ENCODE measurements at regions not wholly inside any gene's neighbourhood (a gene's known extent, or its start where the extent isn't known, plus 50 kb on each side); places are given as distances from the start of the nearest gene placed in this dataset.

DNA sequence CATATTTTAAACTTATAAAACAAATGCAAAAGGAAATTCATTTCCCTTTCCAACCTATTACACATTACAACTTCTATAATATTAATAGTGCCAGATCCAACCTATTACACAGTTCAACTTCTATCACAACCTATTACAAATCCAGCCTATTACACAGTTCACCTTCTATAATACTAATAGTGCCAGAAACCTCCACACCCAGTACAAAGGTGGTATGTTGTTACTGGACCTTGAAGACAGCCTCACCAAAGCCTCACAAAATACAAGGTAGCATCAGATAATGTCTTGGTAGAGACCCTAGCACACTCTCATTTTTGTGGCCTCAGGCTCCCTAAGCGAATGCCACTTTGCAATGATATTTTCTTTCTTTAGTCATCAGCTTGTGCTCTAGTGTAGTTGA, 68.7 kb upstream of the PELI2 start:
- TF ChIP-seq, protein P1, sequence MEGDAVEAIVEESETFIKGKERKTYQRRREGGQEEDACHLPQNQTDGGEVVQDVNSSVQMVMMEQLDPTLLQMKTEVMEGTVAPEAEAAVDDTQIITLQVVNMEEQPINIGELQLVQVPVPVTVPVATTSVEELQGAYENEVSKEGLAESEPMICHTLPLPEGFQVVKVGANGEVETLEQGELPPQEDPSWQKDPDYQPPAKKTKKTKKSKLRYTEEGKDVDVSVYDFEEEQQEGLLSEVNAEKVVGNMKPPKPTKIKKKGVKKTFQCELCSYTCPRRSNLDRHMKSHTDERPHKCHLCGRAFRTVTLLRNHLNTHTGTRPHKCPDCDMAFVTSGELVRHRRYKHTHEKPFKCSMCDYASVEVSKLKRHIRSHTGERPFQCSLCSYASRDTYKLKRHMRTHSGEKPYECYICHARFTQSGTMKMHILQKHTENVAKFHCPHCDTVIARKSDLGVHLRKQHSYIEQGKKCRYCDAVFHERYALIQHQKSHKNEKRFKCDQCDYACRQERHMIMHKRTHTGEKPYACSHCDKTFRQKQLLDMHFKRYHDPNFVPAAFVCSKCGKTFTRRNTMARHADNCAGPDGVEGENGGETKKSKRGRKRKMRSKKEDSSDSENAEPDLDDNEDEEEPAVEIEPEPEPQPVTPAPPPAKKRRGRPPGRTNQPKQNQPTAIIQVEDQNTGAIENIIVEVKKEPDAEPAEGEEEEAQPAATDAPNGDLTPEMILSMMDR (conservative IDR thresholded peaks at IDR 0.05 in 1 of 2, IDR thresholded peaks at IDR 0.05 in 1 of 2; ENCODE audit: low read depth in 1 of 2, low read length in 2 of 2): no peak
- no peak for TF ChIP-seq EZH2 (IDR thresholded peaks at IDR 0.05; ENCODE audit: low read length, missing control alignments)
